HG03175 (cell line): ENCODE measurements at regions not wholly inside any gene's neighbourhood (a gene's known extent, or its start where the extent isn't known, plus 50 kb on each side); places are given as distances from the start of the nearest gene placed in this dataset.

Experiments used
- ATAC-seq: cut with Tn5 transposase; IDR thresholded peaks from one replicate; pipeline ENCODE4 v1.9.1; 2021; ENCODE audit warnings: mild to moderate bottlenecking, moderate library complexity; ENCODE audit not compliant: unreplicated experiment

- ATAC-seq = no peak
Measured at GRCh38 chr6:23454080-23454976, 671.7 kb upstream of the NRSN1 start.

GRCh38 chr6:23455754-23456153, 670.3 kb upstream of the NRSN1 start:
- ATAC-seq = no peak

- no peak for ATAC-seq
Measured at GRCh38 chr6:23456396-23456795, 669.6 kb upstream of the NRSN1 start.

GRCh38 chr6:23457321-23457720, 668.7 kb upstream of the NRSN1 start:
- ATAC-seq = no peak

- ATAC-seq = no peak
Measured at GRCh38 chr6:23465912-23466311, 660.1 kb upstream of the NRSN1 start.

- no peak for ATAC-seq
Measured at GRCh38 chr6:23477586-23477985, 648.4 kb upstream of the NRSN1 start.

- ATAC-seq = no peak
Measured at GRCh38 chr6:23478312-23478711, 647.7 kb upstream of the NRSN1 start.

GRCh38 chr6:23483896-23484295, 642.1 kb upstream of the NRSN1 start:
- ATAC-seq = no peak

- ATAC-seq = no peak
Measured at GRCh38 chr6:23494367-23494766, 631.6 kb upstream of the NRSN1 start.

- ATAC-seq = no peak
Measured at GRCh38 chr6:23498013-23498412, 628.0 kb upstream of the NRSN1 start.

GRCh38 chr6:23499549-23499948, 626.5 kb upstream of the NRSN1 start:
- no peak for ATAC-seq

GRCh38 chr6:23503173-23503572, 622.8 kb upstream of the NRSN1 start:
- no peak for ATAC-seq

GRCh38 chr6:23505026-23505425, 621.0 kb upstream of the NRSN1 start:
- ATAC-seq = no peak

GRCh38 chr6:23510778-23511510, 615.1 kb upstream of the NRSN1 start:
- no peak for ATAC-seq

- no peak for ATAC-seq
Measured at GRCh38 chr6:23511817-23512216, 614.2 kb upstream of the NRSN1 start.

- ATAC-seq = no peak
Measured at GRCh38 chr6:23518294-23518693, 607.7 kb upstream of the NRSN1 start.

- no peak for ATAC-seq
Measured at GRCh38 chr6:23522792-23523547, 603.0 kb upstream of the NRSN1 start.

- ATAC-seq = no peak
Measured at GRCh38 chr6:23523771-23524170, 602.2 kb upstream of the NRSN1 start.

- no peak for ATAC-seq
Measured at GRCh38 chr6:23524548-23524947, 601.5 kb upstream of the NRSN1 start.

GRCh38 chr6:23526526-23526925, 599.5 kb upstream of the NRSN1 start:
- ATAC-seq = no peak

GRCh38 chr6:23529902-23530301, 596.1 kb upstream of the NRSN1 start:
- no peak for ATAC-seq
